Mesothelial cell of epicardium (in vitro differentiated cells): ENCODE measurements at regions not wholly inside any gene's neighbourhood (a gene's known extent, or its start where the extent isn't known, plus 50 kb on each side); places are given as distances from the start of the nearest gene placed in this dataset.
"Not testable (repeated sequence)": the region's sequence is repeated elsewhere in the genome, so short reads cannot be mapped to it uniquely, and the experiment has no call there.

Source experiments
- DNase-seq, 2 experiments: peaks; one replicate each; pipeline ENCODE4 v3.0.0; 2021; ENCODE audit warnings: low spot score in 2 of 2; ENCODE audit not compliant: unreplicated experiment in 2 of 2
- H3K27ac Mint-ChIP-seq: 2 replicates; pipeline ENCODE4 v1.8.0; 2021; ENCODE audit warnings: mixed read lengths
- H3K27me3 Mint-ChIP-seq: 2 replicates; pipeline ENCODE4 v1.8.0; 2021; ENCODE audit warnings: low read depth, mixed read lengths
- H3K36me3 Mint-ChIP-seq: 2 replicates; pipeline ENCODE4 v1.8.0; 2021; ENCODE audit warnings: mixed read lengths
- H3K4me1 Mint-ChIP-seq: 2 replicates; pipeline ENCODE4 v1.8.0; 2021; ENCODE audit warnings: mixed read lengths
- H3K4me3 Mint-ChIP-seq: 2 replicates; pipeline ENCODE4 v1.8.0; 2021; ENCODE audit warnings: mild to moderate bottlenecking, moderate library complexity, mixed read lengths
- H3K9me3 Mint-ChIP-seq: 2 replicates; pipeline ENCODE4 v1.8.0; 2021; ENCODE audit warnings: mixed read lengths
- CTCF ChIP-seq: fragments of 200-600 bp; sonication (generic); IDR thresholded peaks from one replicate; pipeline ENCODE4 v1.5.0; 2021; ENCODE audit warnings: antibody characterized with exemption; ENCODE audit not compliant: unreplicated experiment

GRCh38 chr7:15128716-15129115 is 226.2 kb upstream of the DGKB start:
- DNase-seq, result no peak
- no peak overlapping the region for H3K4me3 Mint-ChIP-seq
- H3K9me3 Mint-ChIP-seq, result no peaks in the 10 kb centered on the region
- H3K27ac Mint-ChIP-seq, result no peak overlapping the region
- peaks cover 8% of the 10 kb centered on the region for H3K4me1 Mint-ChIP-seq
- H3K27me3 Mint-ChIP-seq, result no peaks in the 10 kb centered on the region
- H3K36me3 Mint-ChIP-seq, result no peaks in the 10 kb centered on the region
- no peak for TF ChIP-seq CTCF

- H3K4me1 Mint-ChIP-seq, H3K4me3 Mint-ChIP-seq, H3K36me3 Mint-ChIP-seq: not testable (repeated sequence)
Observed at GRCh38 chr7:15126653-15127052, 224.1 kb upstream of the DGKB start.

GRCh38 chr7:15123901-15124300 is 221.3 kb upstream of the DGKB start:
- Mint-ChIP-seq H3K27me3 (no peaks in the 10 kb centered on the region), H3K4me1 (peaks cover 6% of the 10 kb centered on the region), H3K4me3 (no peak overlapping the region), H3K36me3 (no peaks in the 10 kb centered on the region), H3K9me3 (peaks cover 6% of the 10 kb centered on the region), H3K27ac (no peak overlapping the region)
- no peak for DNase-seq
- no peak for TF ChIP-seq CTCF

More at GRCh38 chr7:15126653-15127052, 224.1 kb upstream of the DGKB start:
- DNase-seq, H3K9me3 Mint-ChIP-seq, H3K27me3 Mint-ChIP-seq, H3K27ac Mint-ChIP-seq: not testable (repeated sequence)

GRCh38 chr7:15113752-15114151 is 211.2 kb upstream of the DGKB start:
- H3K4me1 Mint-ChIP-seq, result no peaks in the 10 kb centered on the region
- no peaks in the 10 kb centered on the region for H3K27me3 Mint-ChIP-seq
- H3K36me3 Mint-ChIP-seq, result no peaks in the 10 kb centered on the region
- H3K9me3 Mint-ChIP-seq, result no peaks in the 10 kb centered on the region
- TF ChIP-seq CTCF, result no peak
- no peak overlapping the region for H3K27ac Mint-ChIP-seq
- DNase-seq, result no peak
- H3K4me3 Mint-ChIP-seq, result no peak overlapping the region

- TF ChIP-seq CTCF, result no peak
- H3K4me1 Mint-ChIP-seq, result peaks cover 8% of the 10 kb centered on the region
Observed at GRCh38 chr7:15105711-15106110, 203.2 kb upstream of the DGKB start.

GRCh38 chr7:15104411-15105092 is 202.0 kb upstream of the DGKB start:
- H3K36me3 Mint-ChIP-seq, result no peaks in the 10 kb centered on the region
- H3K27me3 Mint-ChIP-seq, result no peaks in the 10 kb centered on the region
- H3K4me3 Mint-ChIP-seq, result no peak overlapping the region
- DNase-seq, result no peak
- TF ChIP-seq CTCF, result no peak
- no peak overlapping the region for H3K27ac Mint-ChIP-seq
- H3K9me3 Mint-ChIP-seq, result peaks cover 4% of the 10 kb centered on the region
- peaks cover 8% of the 10 kb centered on the region for H3K4me1 Mint-ChIP-seq

More at GRCh38 chr7:15105711-15106110, 203.2 kb upstream of the DGKB start:
- no peak overlapping the region for H3K4me3 Mint-ChIP-seq
- H3K36me3 Mint-ChIP-seq, result no peaks in the 10 kb centered on the region
- peaks cover 4% of the 10 kb centered on the region for H3K9me3 Mint-ChIP-seq
- H3K27ac Mint-ChIP-seq, result no peak overlapping the region
- no peak for DNase-seq
- H3K27me3 Mint-ChIP-seq, result no peaks in the 10 kb centered on the region
